ENCODE measurements at regions not wholly inside any gene's neighbourhood (a gene's known extent, or its start where the extent isn't known, plus 50 kb on each side); places are given as distances from the start of the nearest gene placed in this dataset.

GRCh38 chr5:82365744-82366228 lies 87.6 kb upstream of the RPS23 start:
- TF ChIP-seq CTCF (IDR thresholded peaks at IDR 0.05; ENCODE audit: insufficient read depth, low read depth, low read length): no peak
- TF ChIP-seq EZH2 (IDR thresholded peaks at IDR 0.05; ENCODE audit: insufficient read depth, low read length): no peak
